ENCODE measurements at regions not wholly inside any gene's neighbourhood (a gene's known extent, or its start where the extent isn't known, plus 50 kb on each side); places are given as distances from the start of the nearest gene placed in this dataset.

- no peak for TF ChIP-seq CTCF (IDR thresholded peaks at IDR 0.05; ENCODE audit: low read depth, low read length)
- TF ChIP-seq POLR2A (IDR thresholded peaks at IDR 0.05; ENCODE audit: extremely low read depth, insufficient read length), result no peak
- TF ChIP-seq MAX (IDR thresholded peaks at IDR 0.05; ENCODE audit: low read depth, low read length), result no peak
Measured at GRCh38 chr2:56613920-56614319, 430.1 kb downstream of the CCDC85A start.

Measured in NB4 (cell line).